T-cell (primary cell): ENCODE measurements at regions not wholly inside any gene's neighbourhood (a gene's known extent, or its start where the extent isn't known, plus 50 kb on each side); places are given as distances from the start of the nearest gene placed in this dataset.

Source experiments
- ATAC-seq, 4 experiments: fragments of 200-7000 bp in 3 of 4; fragments of 150-1000 bp in 1 of 4; cut with Tn5 transposase; replicated peaks in 1 of 4; 1 replicate in 3 of 4; 2 replicates in 1 of 4; pipeline ENCODE4 v1.10.0; 2021; ENCODE audit warnings: moderate library complexity in 3 of 4, mild to moderate bottlenecking in 2 of 4, moderate number of reproducible peaks in 1 of 4
- CTCF ChIA-PET, 2 donors: fragments of 300-600 bp; sonication (Branson Sonifier 250); formaldehyde crosslinking; loops; one replicate each; lab custom pipeline; 2022; ENCODE audit warnings: antibody characterized with exemption in 2 of 2; lab: Charles Lee
- POLR2A ChIA-PET, 2 donors: fragments of 300-600 bp; sonication (Branson Sonifier 250); formaldehyde crosslinking; loops; one replicate each; lab custom pipeline; 2022; ENCODE audit warnings: antibody characterized with exemption in 2 of 2; lab: Charles Lee
- DNase-seq, 35 experiments: peaks; one replicate each; pipeline versions ENCODE4 v3.0.0 to v3.0.0-alpha.2; 2013 to 2023
- H3K27ac ChIP-seq: one replicate; pipeline ENCODE4 v1.5.1; 2013; ENCODE audit warnings: low read length
- H3K27me3 ChIP-seq, 2 experiments: replicated peaks in 1 of 2; 1 replicate in 1 of 2; 2 replicates in 1 of 2; pipeline versions ENCODE4 v1.6.1 to v1.7.0; 2013; ENCODE audit warnings: low read length in 1 of 2, mixed read lengths in 1 of 2; ENCODE audit not compliant: control insufficient read depth in 2 of 2, insufficient read depth in 2 of 2; ENCODE audit errors: extremely low read depth in 1 of 2
- H3K36me3 ChIP-seq, 2 donors: 1 replicate in 1 of 2; 2 replicates in 1 of 2; pipeline versions ENCODE4 v1.6.1 to v1.7.0; 2013; ENCODE audit warnings: low read length in 1 of 2; ENCODE audit not compliant: control insufficient read depth in 2 of 2, insufficient read depth in 1 of 2; ENCODE audit errors: extremely low read depth in 1 of 2
- H3K4me1 ChIP-seq, 2 experiments: 1 replicate in 1 of 2; 2 replicates in 1 of 2; pipeline versions ENCODE4 v1.6.1 to v1.7.0; 2013; ENCODE audit warnings: low read length in 2 of 2, mixed read lengths in 1 of 2; ENCODE audit not compliant: insufficient read depth in 2 of 2, control insufficient read depth in 1 of 2; ENCODE audit errors: extremely low read depth in 1 of 2
- H3K4me3 ChIP-seq, 2 donors: 1 replicate in 1 of 2; 2 replicates in 1 of 2; pipeline versions ENCODE4 v1.5.1 to v1.7.0; 2013; ENCODE audit warnings: mild to moderate bottlenecking in 2 of 2, low read length in 1 of 2, moderate library complexity in 1 of 2; ENCODE audit not compliant: control insufficient read depth in 1 of 2; ENCODE audit errors: extremely low read depth in 1 of 2
- H3K9me3 ChIP-seq: 2 replicates; pipeline ENCODE4 v1.7.0; 2013
- H3K27ac Mint-ChIP-seq, 2 donors: one replicate each; pipeline ENCODE4 v1.8.0; 2020 to 2021; ENCODE audit warnings: mild to moderate bottlenecking in 2 of 2, mixed read lengths in 2 of 2
- H3K27me3 Mint-ChIP-seq, 2 donors: one replicate each; pipeline ENCODE4 v1.8.0; 2021 to 2022; ENCODE audit warnings: mixed read lengths in 2 of 2
- H3K36me3 Mint-ChIP-seq: one replicate; pipeline ENCODE4 v1.8.0; 2021; ENCODE audit warnings: mixed read lengths
- H3K4me1 Mint-ChIP-seq, 3 donors: one replicate each; pipeline ENCODE4 v1.8.0; 2020 to 2022; ENCODE audit warnings: mixed read lengths in 3 of 3, mild to moderate bottlenecking in 1 of 3
- H3K4me3 Mint-ChIP-seq, 3 donors: one replicate each; pipeline ENCODE4 v1.8.0; 2020 to 2022; ENCODE audit warnings: mild to moderate bottlenecking in 3 of 3, mixed read lengths in 3 of 3, moderate library complexity in 3 of 3
- H3K9me3 Mint-ChIP-seq, 3 donors: one replicate each; pipeline ENCODE4 v1.8.0; 2020 to 2022; ENCODE audit warnings: mixed read lengths in 3 of 3
- WGBS: methylation state at CpG from one replicate; pipeline ENCODE4 v1.1.5; 2013; ENCODE audit warnings: missing lambda C conversion rate; ENCODE audit not compliant: insufficient coverage; 5-methylcytosine and 5-hydroxymethylcytosine counted together

GRCh38 chrX:109797311-109797975 lies 64.4 kb upstream of the ACSL4 start:
- Histone ChIP-seq H3K9me3 (no peaks in the 10 kb centered on the region), H3K4me1 (no peaks in the 10 kb centered on the region), H3K4me3 (no peak overlapping the region), H3K27ac (no peak overlapping the region), H3K36me3 (no peaks in the 10 kb centered on the region), H3K27me3 (no peaks in the 10 kb centered on the region)
- no peak overlapping the region for H3K27ac Mint-ChIP-seq
- no CpG with 5 or more reads among the region's 1 CpG for WGBS
- no peaks in the 10 kb centered on the region for H3K9me3 Mint-ChIP-seq
- H3K4me1 Mint-ChIP-seq = no peaks in the 10 kb centered on the region
- no peak for DNase-seq
- no peak for ATAC-seq
- ChIA-PET POLR2A (no interaction called here), CTCF (no interaction called here)
- H3K36me3 Mint-ChIP-seq = no peaks in the 10 kb centered on the region
- H3K4me3 Mint-ChIP-seq = no peak overlapping the region
- H3K27me3 Mint-ChIP-seq = peaks cover 0 to 26% of the 10 kb centered on the region in 2 donors

GRCh38 chrX:109812236-109812635 lies 79.2 kb upstream of the ACSL4 start:
- no peaks in the 10 kb centered on the region for H3K9me3 Mint-ChIP-seq
- H3K4me3 ChIP-seq = no peak overlapping the region
- H3K27ac ChIP-seq = no peak overlapping the region
- POLR2A ChIA-PET = no interaction called here
- H3K4me3 Mint-ChIP-seq = no peak overlapping the region
- H3K36me3 Mint-ChIP-seq = no peaks in the 10 kb centered on the region
- H3K27me3 ChIP-seq = no peaks in the 10 kb centered on the region
- no peaks in the 10 kb centered on the region for H3K9me3 ChIP-seq
- ATAC-seq (no peak), DNase-seq (no peak)
- no peak overlapping the region for H3K27ac Mint-ChIP-seq
- CTCF ChIA-PET = no interaction called here
- no peaks in the 10 kb centered on the region for H3K36me3 ChIP-seq
- WGBS = no CpG with 5 or more reads among the region's 6 CpGs
- H3K27me3 Mint-ChIP-seq = peaks cover 6 to 26% of the 10 kb centered on the region in 2 donors
- no peaks in the 10 kb centered on the region for H3K4me1 ChIP-seq
- no peaks in the 10 kb centered on the region for H3K4me1 Mint-ChIP-seq

GRCh38 chrX:109813236-109813635 lies 80.2 kb upstream of the ACSL4 start:
- POLR2A ChIA-PET = no interaction called here

GRCh38 chrX:109818976-109819375 lies 85.9 kb upstream of the ACSL4 start:
- H3K4me3 Mint-ChIP-seq = no peak overlapping the region
- no peak overlapping the region for H3K4me3 ChIP-seq

More at GRCh38 chrX:109813236-109813635, 80.2 kb upstream of the ACSL4 start:
- H3K4me3 ChIP-seq = no peak overlapping the region
- no peaks in the 10 kb centered on the region for H3K36me3 ChIP-seq
- no peak overlapping the region for H3K4me3 Mint-ChIP-seq
- H3K4me1 Mint-ChIP-seq = no peaks in the 10 kb centered on the region
- no peaks in the 10 kb centered on the region for H3K9me3 ChIP-seq
- ATAC-seq (no peak), DNase-seq (no peak)
- H3K9me3 Mint-ChIP-seq = no peaks in the 10 kb centered on the region
- H3K27me3 Mint-ChIP-seq = peaks cover 6 to 28% of the 10 kb centered on the region in 2 donors
- H3K27me3 ChIP-seq = no peaks in the 10 kb centered on the region
- no peaks in the 10 kb centered on the region for H3K36me3 Mint-ChIP-seq
- H3K4me1 ChIP-seq = no peaks in the 10 kb centered on the region
- CTCF ChIA-PET = no interaction called here
- no peak overlapping the region for H3K27ac Mint-ChIP-seq
- H3K27ac ChIP-seq = no peak overlapping the region

GRCh38 chrX:109822861-109823260 lies 89.8 kb upstream of the ACSL4 start:
- Mint-ChIP-seq H3K4me3 (no peak overlapping the region), H3K4me1 (no peaks in the 10 kb centered on the region), H3K9me3 (no peaks in the 10 kb centered on the region), H3K36me3 (no peaks in the 10 kb centered on the region), H3K27me3 (peaks cover 0 to 4% of the 10 kb centered on the region in 2 donors), H3K27ac (no peak overlapping the region)
- no CpG with 5 or more reads among the region's 4 CpGs for WGBS
- ATAC-seq (no peak), DNase-seq (no peak)
- CTCF ChIA-PET = interaction anchor here in 1 of 2 donors (0.6 kb wide), 1 partner anchor 244 kb away, joined by 4 read pairs; no protein-coding TSS in a partner anchor
- Histone ChIP-seq H3K27me3 (no peaks in the 10 kb centered on the region), H3K4me1 (no peaks in the 10 kb centered on the region), H3K4me3 (no peak overlapping the region), H3K36me3 (no peaks in the 10 kb centered on the region), H3K9me3 (no peaks in the 10 kb centered on the region), H3K27ac (no peak overlapping the region)
- POLR2A ChIA-PET = no interaction called here

More at GRCh38 chrX:109818976-109819375, 85.9 kb upstream of the ACSL4 start:
- Histone ChIP-seq H3K27ac (no peak overlapping the region), H3K27me3 (no peaks in the 10 kb centered on the region), H3K36me3 (no peaks in the 10 kb centered on the region), H3K9me3 (no peaks in the 10 kb centered on the region), H3K4me1 (no peaks in the 10 kb centered on the region)
- no peak for ATAC-seq
- Mint-ChIP-seq H3K36me3 (no peaks in the 10 kb centered on the region), H3K27me3 (peaks cover 6 to 23% of the 10 kb centered on the region in 2 donors), H3K27ac (no peak overlapping the region), H3K4me1 (no peaks in the 10 kb centered on the region), H3K9me3 (no peaks in the 10 kb centered on the region)
- ChIA-PET POLR2A (no interaction called here), CTCF (no interaction called here)
- no CpG with 5 or more reads among the region's 4 CpGs for WGBS
- no peak for DNase-seq

GRCh38 chrX:109826954-109827708 lies 94.1 kb upstream of the ACSL4 start:
- H3K4me1 Mint-ChIP-seq = no peaks in the 10 kb centered on the region
- no CpG with 5 or more reads among the region's 1 CpG for WGBS
- no peaks in the 10 kb centered on the region for H3K9me3 Mint-ChIP-seq
- ATAC-seq (no peak), DNase-seq (no peak)
- ChIA-PET CTCF (interaction anchor here in 1 of 2 donors (0.6 to 0.7 kb wide), 2 partner anchors 67 to 1478 kb away, joined by 4 to 6 read pairs; no protein-coding TSS in a partner anchor), POLR2A (interaction anchor here in 1 of 2 donors (0.6 kb wide), 1 partner anchor 540 kb away, joined by 3 read pairs; no protein-coding TSS in a partner anchor)
- Histone ChIP-seq H3K36me3 (no peaks in the 10 kb centered on the region), H3K27ac (no peak overlapping the region), H3K27me3 (no peaks in the 10 kb centered on the region), H3K4me1 (no peaks in the 10 kb centered on the region), H3K4me3 (no peak overlapping the region), H3K9me3 (no peaks in the 10 kb centered on the region)
- H3K4me3 Mint-ChIP-seq = no peak overlapping the region
- no peaks in the 10 kb centered on the region for H3K36me3 Mint-ChIP-seq
- H3K27me3 Mint-ChIP-seq = peaks cover 0 to 18% of the 10 kb centered on the region in 2 donors
- H3K27ac Mint-ChIP-seq = no peak overlapping the region
